ENCODE measurements at regions not wholly inside any gene's neighbourhood (a gene's known extent, or its start where the extent isn't known, plus 50 kb on each side); places are given as distances from the start of the nearest gene placed in this dataset.

DNA sequence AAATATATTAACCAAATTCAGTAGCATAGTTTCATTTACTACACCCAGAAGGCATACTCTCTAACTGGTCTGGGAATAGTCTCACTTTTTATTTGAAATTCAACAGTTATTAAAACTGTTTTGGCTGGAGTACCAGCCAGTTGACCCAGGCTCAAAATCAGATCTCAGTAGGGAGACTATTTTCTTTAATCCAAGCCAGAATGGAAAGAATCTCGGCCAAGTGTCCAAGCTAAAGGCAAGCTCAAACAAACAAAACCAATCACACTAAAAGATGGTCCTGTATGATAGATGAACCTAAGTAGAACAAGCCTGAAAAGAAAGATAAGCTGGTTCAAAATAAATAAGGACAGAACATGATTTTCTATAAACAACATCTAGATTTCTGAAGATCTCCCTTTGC lies 259.6 kb upstream of the POM121L12 start (continued):
- TF ChIP-seq, protein P1, sequence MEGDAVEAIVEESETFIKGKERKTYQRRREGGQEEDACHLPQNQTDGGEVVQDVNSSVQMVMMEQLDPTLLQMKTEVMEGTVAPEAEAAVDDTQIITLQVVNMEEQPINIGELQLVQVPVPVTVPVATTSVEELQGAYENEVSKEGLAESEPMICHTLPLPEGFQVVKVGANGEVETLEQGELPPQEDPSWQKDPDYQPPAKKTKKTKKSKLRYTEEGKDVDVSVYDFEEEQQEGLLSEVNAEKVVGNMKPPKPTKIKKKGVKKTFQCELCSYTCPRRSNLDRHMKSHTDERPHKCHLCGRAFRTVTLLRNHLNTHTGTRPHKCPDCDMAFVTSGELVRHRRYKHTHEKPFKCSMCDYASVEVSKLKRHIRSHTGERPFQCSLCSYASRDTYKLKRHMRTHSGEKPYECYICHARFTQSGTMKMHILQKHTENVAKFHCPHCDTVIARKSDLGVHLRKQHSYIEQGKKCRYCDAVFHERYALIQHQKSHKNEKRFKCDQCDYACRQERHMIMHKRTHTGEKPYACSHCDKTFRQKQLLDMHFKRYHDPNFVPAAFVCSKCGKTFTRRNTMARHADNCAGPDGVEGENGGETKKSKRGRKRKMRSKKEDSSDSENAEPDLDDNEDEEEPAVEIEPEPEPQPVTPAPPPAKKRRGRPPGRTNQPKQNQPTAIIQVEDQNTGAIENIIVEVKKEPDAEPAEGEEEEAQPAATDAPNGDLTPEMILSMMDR (IDR thresholded peaks at IDR 0.05; ENCODE audit: control extremely low read depth in 1 of 3, insufficient read depth in 1 of 3, low read depth in 1 of 3, low read length in 3 of 3) = no peak

Data from H1 (cell line).